TTC549 (cell line): ENCODE measurements at regions not wholly inside any gene's neighbourhood (a gene's known extent, or its start where the extent isn't known, plus 50 kb on each side); places are given as distances from the start of the nearest gene placed in this dataset.
"Not testable (repeated sequence)": the region's sequence is repeated elsewhere in the genome, so short reads cannot be mapped to it uniquely, and the experiment has no call there.

Experiments used
- FAIRE-seq: peaks from 2 replicates; lab custom pipeline; 2012; peaks lifted over from hg19 to GRCh38; lab: Jason Lieb, UNC

DNA sequence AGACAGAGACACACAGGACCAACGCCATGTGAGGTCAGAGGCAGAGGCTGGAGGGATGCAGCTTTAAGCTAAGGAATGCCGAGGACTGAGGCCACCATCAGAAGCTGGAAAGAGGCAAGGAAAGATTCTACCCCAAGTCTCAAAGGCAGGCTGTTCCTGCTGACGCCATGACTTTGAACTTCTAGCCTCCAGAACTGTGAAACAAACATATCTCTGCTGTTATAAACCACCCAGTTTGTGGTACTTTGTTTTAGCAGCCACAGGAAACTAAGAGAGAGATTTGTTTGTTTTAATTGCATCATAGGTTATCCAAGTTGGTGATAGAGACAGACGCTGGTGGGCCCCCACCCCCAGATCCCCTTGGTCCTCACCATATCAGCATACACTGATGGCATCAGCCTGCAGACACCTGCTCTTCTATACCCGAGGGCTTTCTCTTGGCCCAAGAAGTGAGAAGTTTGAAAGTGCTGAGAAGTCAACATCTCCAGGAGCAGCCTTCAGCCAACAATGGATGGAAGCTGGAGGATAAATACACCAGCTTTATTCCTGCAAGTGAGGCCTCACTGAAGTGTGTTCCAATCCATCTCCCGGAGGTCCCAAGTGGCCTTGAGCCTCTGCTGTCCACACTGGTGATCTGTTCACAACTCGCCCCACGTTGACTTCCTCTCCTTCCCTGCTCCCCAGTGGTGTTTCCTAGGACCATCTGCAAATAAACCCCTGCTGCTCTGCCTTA lies 154.7 kb downstream of the BTBD3 start:
- FAIRE-seq = no peak

DNA sequence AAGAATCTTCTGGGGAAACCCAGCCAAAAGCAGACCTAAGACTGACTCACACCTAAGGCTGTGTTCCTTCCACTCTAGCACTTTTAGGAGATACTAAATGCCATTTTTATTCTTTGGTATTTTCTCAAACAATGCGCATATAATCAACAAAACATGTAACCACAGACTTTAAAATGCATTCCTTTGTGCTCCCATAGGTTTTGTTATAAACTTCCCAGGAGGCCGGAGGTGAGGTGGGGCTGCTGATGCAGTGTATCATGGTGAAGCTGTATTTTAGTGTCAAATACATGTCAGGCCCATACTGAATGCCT lies 155.2 kb downstream of the BTBD3 start:
- FAIRE-seq = no peak

DNA sequence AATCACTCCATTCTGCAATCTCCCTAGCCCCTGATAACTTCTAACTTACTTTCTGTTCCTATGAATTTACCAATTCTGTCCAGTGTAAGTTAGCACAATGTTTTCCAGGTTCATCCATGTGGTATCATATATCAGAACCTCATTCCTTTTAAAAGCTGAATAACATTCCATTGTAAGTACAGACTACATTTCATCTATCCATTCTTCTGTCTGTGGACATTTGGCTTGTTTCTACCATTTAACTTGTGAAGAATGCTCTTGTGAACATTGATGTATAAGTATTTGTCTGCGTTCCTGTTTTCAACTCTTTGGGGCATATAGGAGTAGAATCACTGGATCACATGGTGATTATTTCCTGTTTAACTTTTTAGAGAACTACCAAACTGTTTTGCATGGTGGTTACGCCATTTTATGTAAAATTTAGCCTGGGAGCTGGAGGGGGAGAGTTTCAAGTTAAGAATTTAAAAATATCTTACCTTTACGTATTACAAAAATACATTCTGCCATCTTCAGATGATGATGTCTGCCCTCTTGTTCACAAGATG lies 156.5 kb downstream of the BTBD3 start:
- no peak for FAIRE-seq

DNA sequence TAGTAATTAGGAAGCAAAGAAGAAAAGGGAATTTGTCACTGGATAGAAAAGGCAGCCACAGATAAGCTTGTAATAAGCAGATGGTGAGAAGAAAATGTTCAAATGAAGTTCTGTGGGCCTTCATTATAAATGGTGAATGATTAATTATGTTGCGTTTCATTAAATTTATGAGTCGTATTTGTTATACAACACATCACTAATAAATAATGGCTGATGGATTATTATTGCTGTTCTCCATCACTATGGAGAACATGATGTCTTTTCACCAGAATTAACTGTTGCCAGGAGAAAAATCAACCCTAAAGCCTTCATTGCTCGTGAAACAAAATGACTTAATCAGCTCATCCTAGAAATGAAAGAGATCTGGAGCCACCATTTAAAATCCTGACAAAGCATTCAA lies 158.5 kb downstream of the BTBD3 start:
- no peak for FAIRE-seq

DNA sequence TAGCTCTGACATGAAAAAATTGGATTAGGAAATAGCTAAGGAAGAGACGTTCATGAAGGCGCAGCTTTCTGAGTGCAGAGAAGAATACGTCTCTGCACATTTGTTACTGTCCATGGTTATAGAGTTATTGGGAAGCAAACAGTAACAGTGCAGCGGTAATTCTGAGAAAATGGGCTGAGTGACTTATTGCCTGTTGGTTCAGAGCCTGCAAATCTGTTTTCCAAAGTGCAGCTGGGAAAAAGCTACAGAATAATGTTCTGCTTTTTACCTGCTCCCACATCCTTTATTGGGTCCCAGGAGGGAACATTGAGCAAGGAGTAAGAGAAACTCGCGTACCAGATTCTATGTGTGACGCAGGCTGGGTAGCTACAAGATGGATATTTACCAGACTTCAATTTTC lies 160.2 kb downstream of the BTBD3 start:
- FAIRE-seq = no peak

- no peak for FAIRE-seq
Measured at GRCh38 chr20:12079490-12079889, 161.8 kb downstream of the BTBD3 start.

DNA sequence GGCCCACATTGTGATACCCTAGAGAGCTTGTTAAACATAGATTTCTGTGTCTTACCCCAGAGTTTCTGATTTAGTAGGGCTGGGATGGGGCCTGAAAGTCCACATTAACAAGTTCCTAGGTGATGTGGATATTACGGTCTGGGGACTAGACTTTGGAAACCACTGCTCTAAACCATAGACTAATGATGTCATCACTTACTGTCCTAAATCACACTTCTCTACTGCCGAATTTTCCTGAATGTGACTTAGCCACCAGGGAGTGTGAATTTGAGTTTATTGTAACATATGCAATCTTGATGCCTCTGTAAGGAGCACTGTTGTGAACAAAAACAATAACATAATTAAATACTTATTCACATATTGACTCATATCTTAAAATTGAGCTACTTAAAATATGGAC lies 165.6 kb downstream of the BTBD3 start:
- FAIRE-seq = no peak

GRCh38 chr20:12084482-12084881 lies 166.8 kb downstream of the BTBD3 start:
- FAIRE-seq = no peak

- no peak for FAIRE-seq
Measured at GRCh38 chr20:12086359-12086758, 168.7 kb downstream of the BTBD3 start.

- no peak for FAIRE-seq
Measured at GRCh38 chr20:12090920-12091319, 173.2 kb downstream of the BTBD3 start.

GRCh38 chr20:12093057-12093796 lies 175.5 kb downstream of the BTBD3 start:
- no peak for FAIRE-seq

DNA sequence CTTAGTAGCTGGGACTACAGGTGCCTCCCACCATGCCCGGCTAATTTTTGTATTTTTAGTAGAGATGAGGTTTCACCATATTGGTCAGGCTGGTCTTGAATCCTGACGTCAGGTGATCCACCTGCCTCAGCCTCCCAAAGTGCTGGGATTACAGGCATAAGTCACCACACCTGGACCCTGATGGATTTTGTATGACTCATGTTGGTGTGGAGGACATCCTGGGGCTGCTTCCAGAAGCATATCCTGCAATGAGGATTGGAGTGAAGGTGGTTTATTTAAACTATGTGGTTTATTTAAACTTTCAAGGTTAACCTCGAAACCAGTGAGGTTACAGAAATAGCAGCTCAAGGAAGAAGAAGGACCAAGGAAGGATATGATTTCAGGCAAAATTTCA lies 176.1 kb downstream of the BTBD3 start:
- not testable (repeated sequence) for FAIRE-seq

- FAIRE-seq = no peak
Measured at GRCh38 chr20:12095180-12095920, 177.7 kb downstream of the BTBD3 start.

GRCh38 chr20:12098421-12098820 lies 180.7 kb downstream of the BTBD3 start:
- FAIRE-seq = no peak

DNA sequence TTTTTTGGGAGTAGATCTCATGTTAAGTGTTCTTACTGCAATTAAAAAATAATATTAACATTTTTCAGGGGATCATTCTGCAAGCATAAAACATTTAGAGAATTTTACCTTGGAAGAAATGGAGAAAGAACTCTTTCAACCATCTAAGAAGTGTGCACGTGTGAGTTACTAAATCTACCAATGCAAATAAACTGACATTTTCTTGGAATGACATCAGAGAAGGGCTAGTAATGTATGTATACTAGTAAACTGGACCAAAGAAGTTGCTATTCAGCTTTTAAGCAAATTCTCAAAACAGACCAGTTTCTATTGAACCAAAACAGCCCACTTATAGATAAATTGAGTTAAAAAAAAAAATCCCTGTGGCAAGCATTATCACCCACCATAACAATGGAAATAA lies 191.2 kb downstream of the BTBD3 start:
- no peak for FAIRE-seq

- FAIRE-seq = no peak
Measured at GRCh38 chr20:12110274-12110673, 192.6 kb downstream of the BTBD3 start.

DNA sequence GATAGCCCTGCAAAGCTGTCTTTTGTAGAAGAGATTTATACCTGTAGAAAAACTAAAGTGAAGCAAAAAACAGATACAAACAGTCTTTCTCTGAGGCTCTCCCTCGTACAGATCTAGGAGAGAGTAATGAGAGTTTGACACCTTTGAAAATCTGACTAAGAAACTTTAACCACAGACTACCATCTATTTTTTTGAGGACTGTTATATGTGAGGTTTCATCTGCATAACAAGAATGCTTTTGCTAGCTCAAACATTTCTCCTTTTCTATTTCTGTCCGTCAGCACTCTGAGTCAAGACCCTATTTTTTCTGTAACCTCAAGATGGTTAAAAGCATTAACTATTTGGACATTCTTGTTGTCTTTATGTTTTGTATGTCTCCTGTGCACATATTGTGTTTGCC lies 193.0 kb downstream of the BTBD3 start:
- FAIRE-seq = no peak

DNA sequence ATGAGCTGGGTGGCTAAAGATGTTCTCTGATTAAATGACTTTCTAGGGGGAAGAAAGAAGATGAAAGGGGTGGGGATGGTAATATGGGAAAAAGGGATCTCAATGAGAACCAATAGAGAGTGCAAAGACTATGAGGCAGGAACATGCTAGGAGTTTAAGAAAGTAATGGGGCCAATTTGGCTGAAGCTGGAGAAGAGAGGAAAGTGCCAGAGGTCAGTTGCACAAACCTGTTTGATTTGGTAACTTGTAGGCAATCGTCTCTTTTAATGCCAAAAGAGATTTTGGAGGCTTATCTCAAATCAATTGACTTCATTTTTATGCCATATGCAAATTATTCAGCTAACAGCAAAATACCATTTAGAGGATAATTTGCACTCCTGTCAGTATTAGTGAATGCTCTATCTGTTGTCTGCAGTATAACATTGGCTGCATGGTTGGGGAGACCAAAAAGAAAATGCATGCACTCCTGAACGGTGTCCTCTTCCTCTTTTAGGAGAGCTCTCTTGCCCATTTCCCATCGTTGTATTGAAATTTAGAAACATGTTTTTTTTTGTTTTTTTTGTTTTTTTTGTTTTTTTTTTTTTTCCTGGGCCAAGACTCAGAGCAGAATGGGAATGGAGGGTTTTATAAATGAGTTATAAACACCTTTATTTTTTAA lies 193.9 kb downstream of the BTBD3 start:
- FAIRE-seq = no peak

- FAIRE-seq = no peak
Measured at GRCh38 chr20:12112089-12112474, 194.4 kb downstream of the BTBD3 start.

DNA sequence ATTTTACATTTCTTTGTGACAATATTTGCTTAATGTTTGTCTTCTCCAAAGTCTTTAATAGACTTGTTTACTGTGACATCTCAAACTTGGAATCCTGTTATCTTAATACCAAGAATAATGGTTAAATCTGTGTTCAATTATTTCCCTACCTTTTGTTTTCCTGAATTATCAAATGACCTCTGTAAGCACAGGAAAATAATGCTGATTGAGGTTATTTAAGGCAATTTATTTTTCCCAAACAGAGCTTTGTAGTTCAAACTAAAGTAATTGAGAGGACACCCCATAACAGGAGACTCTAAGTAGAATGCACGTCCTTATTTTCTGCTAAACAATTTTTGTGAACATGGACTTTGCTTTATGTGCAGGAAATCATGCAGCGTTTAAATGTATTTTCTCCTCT lies 195.0 kb downstream of the BTBD3 start:
- no peak for FAIRE-seq

- FAIRE-seq = no peak
Measured at GRCh38 chr20:12113075-12113467, 195.4 kb downstream of the BTBD3 start.

- FAIRE-seq = no peak
Measured at GRCh38 chr20:12113468-12114371, 196.0 kb downstream of the BTBD3 start.
